Mesodermal cell (in vitro differentiated cells): ENCODE measurements at regions not wholly inside any gene's neighbourhood (a gene's known extent, or its start where the extent isn't known, plus 50 kb on each side); places are given as distances from the start of the nearest gene placed in this dataset.

Experiments used
- H3K27ac ChIP-seq: 2 replicates; pipeline ENCODE4 v1.7.0; 2013; ENCODE audit warnings: mild to moderate bottlenecking, low read depth, low read length, moderate library complexity; ENCODE audit not compliant: severe bottlenecking
- H3K36me3 ChIP-seq: 2 replicates; pipeline ENCODE4 v1.7.1; 2013; ENCODE audit warnings: mild to moderate bottlenecking, low read length, moderate library complexity; ENCODE audit not compliant: control insufficient read depth, insufficient read depth
- H3K4me1 ChIP-seq: one replicate; pipeline ENCODE4 v1.7.1; 2013; ENCODE audit warnings: mild to moderate bottlenecking, low read length; ENCODE audit not compliant: insufficient read depth, control insufficient read depth, poor library complexity, severe bottlenecking
- H3K4me3 ChIP-seq: 2 replicates; pipeline ENCODE4 v1.7.0; 2013; ENCODE audit warnings: low read length, control low read depth, mild to moderate bottlenecking; ENCODE audit not compliant: insufficient read depth, poor library complexity, severe bottlenecking; ENCODE audit errors: extremely low read depth
- H3K9me3 ChIP-seq: 2 replicates; pipeline ENCODE4 v1.7.1; 2013; ENCODE audit warnings: mild to moderate bottlenecking, low read length, moderate library complexity; ENCODE audit not compliant: control insufficient read depth
- WGBS, 2 experiments: methylation state at CpG; one replicate each; pipeline ENCODE4 v1.1.5; 2013; ENCODE audit warnings: missing lambda C conversion rate in 2 of 2; ENCODE audit not compliant: insufficient coverage in 2 of 2; 5-methylcytosine and 5-hydroxymethylcytosine counted together

GRCh38 chr2:41994233-41994637 is 53.6 kb upstream of the PKDCC start:
- H3K9me3 ChIP-seq = peaks cover 6% of the 10 kb centered on the region
- 92 to 95% methylated on average over 5 of the region's 5 CpGs for WGBS, 2 experiments
- no peak overlapping the region for H3K4me3 ChIP-seq
- H3K36me3 ChIP-seq = no peaks in the 10 kb centered on the region
- H3K27ac ChIP-seq = no peak overlapping the region
- H3K4me1 ChIP-seq = peaks cover 20% of the 10 kb centered on the region

GRCh38 chr2:41994661-41995060 is 53.2 kb upstream of the PKDCC start:
- H3K36me3 ChIP-seq = no peaks in the 10 kb centered on the region
- H3K4me1 ChIP-seq = peaks cover 15% of the 10 kb centered on the region
- H3K4me3 ChIP-seq = no peak overlapping the region
- 93 to 96% methylated on average over 4 to 7 of the region's 8 CpGs for WGBS, 2 experiments
- H3K9me3 ChIP-seq = peaks cover 6% of the 10 kb centered on the region
- H3K27ac ChIP-seq = no peak overlapping the region

GRCh38 chr2:41997561-41997960 is 50.3 kb upstream of the PKDCC start:
- Histone ChIP-seq H3K27ac (no peak overlapping the region), H3K4me3 (no peak overlapping the region), H3K36me3 (no peaks in the 10 kb centered on the region), H3K4me1 (no peaks in the 10 kb centered on the region), H3K9me3 (peaks cover 6% of the 10 kb centered on the region)
- WGBS, 2 experiments = 98 to 100% methylated on average over 4 of the region's 4 CpGs
